Fibroblast of lung (primary cell): ENCODE measurements at regions not wholly inside any gene's neighbourhood (a gene's known extent, or its start where the extent isn't known, plus 50 kb on each side); places are given as distances from the start of the nearest gene placed in this dataset.

ENCODE experiments used
- EZH2 ChIP-seq: IDR thresholded peaks from 2 replicates; pipeline ENCODE4 v1.5.1; 2012; ENCODE audit warnings: low read length, control low read depth, mild to moderate bottlenecking; ENCODE audit errors: missing control alignments
- TF ChIP-seq, protein P1 (sequence below), 2 donors: IDR thresholded peaks in 1 of 2; conservative IDR thresholded peaks in 1 of 2; 1 replicate in 1 of 2; 2 replicates in 1 of 2; pipeline ENCODE4 v1.5.1; 2011 to 2012; ENCODE audit warnings: low read length in 2 of 2, control low read depth in 1 of 2, inconsistent platforms in 1 of 2, low read depth in 1 of 2, mild to moderate bottlenecking in 1 of 2

DNA sequence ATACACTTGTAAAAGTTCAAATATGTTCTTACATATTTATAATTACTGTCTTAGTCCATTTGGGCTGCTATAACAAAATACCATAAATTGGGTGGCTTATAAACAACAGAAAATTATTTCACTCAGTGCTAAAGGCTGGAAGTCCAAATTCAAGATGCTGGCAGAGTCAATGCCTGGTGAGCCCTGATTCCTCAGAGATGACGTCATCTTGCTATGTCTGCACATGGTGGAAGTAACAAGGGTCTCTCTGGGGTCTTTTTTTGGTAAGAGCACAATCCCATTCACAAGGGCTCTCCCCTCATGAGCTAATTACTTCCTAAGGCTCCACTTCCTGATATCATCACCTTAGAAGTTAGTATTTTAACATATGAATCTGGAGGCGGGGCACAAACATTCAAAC lies 108.0 kb upstream of the DUSP10 start:
- TF ChIP-seq, protein P1, sequence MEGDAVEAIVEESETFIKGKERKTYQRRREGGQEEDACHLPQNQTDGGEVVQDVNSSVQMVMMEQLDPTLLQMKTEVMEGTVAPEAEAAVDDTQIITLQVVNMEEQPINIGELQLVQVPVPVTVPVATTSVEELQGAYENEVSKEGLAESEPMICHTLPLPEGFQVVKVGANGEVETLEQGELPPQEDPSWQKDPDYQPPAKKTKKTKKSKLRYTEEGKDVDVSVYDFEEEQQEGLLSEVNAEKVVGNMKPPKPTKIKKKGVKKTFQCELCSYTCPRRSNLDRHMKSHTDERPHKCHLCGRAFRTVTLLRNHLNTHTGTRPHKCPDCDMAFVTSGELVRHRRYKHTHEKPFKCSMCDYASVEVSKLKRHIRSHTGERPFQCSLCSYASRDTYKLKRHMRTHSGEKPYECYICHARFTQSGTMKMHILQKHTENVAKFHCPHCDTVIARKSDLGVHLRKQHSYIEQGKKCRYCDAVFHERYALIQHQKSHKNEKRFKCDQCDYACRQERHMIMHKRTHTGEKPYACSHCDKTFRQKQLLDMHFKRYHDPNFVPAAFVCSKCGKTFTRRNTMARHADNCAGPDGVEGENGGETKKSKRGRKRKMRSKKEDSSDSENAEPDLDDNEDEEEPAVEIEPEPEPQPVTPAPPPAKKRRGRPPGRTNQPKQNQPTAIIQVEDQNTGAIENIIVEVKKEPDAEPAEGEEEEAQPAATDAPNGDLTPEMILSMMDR (conservative IDR thresholded peaks at IDR 0.05 in 1 of 2, IDR thresholded peaks at IDR 0.05 in 1 of 2; ENCODE audit: low read depth in 1 of 2, low read length in 2 of 2): no peak
- no peak for TF ChIP-seq EZH2
